ENCODE measurements at regions not wholly inside any gene's neighbourhood (a gene's known extent, or its start where the extent isn't known, plus 50 kb on each side); places are given as distances from the start of the nearest gene placed in this dataset.

DNA sequence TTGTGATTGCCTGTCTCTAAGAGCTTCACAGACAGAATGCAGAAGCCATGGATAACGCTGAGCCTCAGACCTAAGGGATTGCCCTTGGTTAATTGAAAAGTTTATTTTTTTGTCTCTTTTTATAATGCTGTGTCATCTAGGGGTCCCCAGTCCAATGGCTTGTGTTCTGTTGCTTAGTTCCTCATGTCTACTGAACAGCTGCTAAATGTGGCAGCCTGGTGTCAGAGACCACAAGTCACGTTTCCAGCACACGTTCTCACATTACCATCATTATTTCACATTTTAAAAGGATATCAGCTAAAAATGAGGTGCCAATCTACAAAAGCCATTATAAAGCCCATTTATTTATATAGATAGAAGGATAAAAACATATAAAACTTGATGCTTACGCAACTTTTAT, 1362.0 kb downstream of the PCDH9 start:
- TF ChIP-seq POLR2AphosphoS5 (IDR thresholded peaks at IDR 0.05; ENCODE audit: insufficient read depth, low read depth, low read length) (no peak), POLR2A (IDR thresholded peaks at IDR 0.05; ENCODE audit: low read depth, low read length) (no peak), MYC (IDR thresholded peaks at IDR 0.05; ENCODE audit: low read depth, low read length) (no peak), EZH2 (IDR thresholded peaks at IDR 0.05; ENCODE audit: borderline replicate concordance, low read depth, low read length, severe bottlenecking) (no peak), FOS (IDR thresholded peaks at IDR 0.05; ENCODE audit: borderline replicate concordance, insufficient read depth, low read length) (no peak), GATA2 (IDR thresholded peaks at IDR 0.05; ENCODE audit: insufficient read depth, insufficient read length, low read depth, low read length) (no peak)
- TF ChIP-seq, protein P1, sequence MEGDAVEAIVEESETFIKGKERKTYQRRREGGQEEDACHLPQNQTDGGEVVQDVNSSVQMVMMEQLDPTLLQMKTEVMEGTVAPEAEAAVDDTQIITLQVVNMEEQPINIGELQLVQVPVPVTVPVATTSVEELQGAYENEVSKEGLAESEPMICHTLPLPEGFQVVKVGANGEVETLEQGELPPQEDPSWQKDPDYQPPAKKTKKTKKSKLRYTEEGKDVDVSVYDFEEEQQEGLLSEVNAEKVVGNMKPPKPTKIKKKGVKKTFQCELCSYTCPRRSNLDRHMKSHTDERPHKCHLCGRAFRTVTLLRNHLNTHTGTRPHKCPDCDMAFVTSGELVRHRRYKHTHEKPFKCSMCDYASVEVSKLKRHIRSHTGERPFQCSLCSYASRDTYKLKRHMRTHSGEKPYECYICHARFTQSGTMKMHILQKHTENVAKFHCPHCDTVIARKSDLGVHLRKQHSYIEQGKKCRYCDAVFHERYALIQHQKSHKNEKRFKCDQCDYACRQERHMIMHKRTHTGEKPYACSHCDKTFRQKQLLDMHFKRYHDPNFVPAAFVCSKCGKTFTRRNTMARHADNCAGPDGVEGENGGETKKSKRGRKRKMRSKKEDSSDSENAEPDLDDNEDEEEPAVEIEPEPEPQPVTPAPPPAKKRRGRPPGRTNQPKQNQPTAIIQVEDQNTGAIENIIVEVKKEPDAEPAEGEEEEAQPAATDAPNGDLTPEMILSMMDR (IDR thresholded peaks at IDR 0.05; ENCODE audit: extremely low read depth in 1 of 2, insufficient read depth in 1 of 2, low read depth in 1 of 2, low read length in 2 of 2): no peak
- TF ChIP-seq, protein P2, sequence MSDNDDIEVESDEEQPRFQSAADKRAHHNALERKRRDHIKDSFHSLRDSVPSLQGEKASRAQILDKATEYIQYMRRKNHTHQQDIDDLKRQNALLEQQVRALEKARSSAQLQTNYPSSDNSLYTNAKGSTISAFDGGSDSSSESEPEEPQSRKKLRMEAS (IDR thresholded peaks at IDR 0.05; ENCODE audit: insufficient read depth, insufficient read length): no peak

Measured in endothelial cell of umbilical vein (primary cell).